ENCODE measurements at regions not wholly inside any gene's neighbourhood (a gene's known extent, or its start where the extent isn't known, plus 50 kb on each side); places are given as distances from the start of the nearest gene placed in this dataset.

GRCh38 chr11:133679896-133680295 is 147.6 kb upstream of the OPCML start:
- Histone ChIP-seq H3K4me3 (ENCODE audit: low read length) (no peak overlapping the region), H3K9me3 (ENCODE audit: low read length) (no peaks in the 10 kb centered on the region), H3K27me3 (ENCODE audit: low read length) (no peaks in the 10 kb centered on the region), H3K9ac (ENCODE audit: low read length) (no peak overlapping the region), H2AFZ (ENCODE audit: low read length) (no peak overlapping the region), H3K9me2 (replicated peaks; ENCODE audit: insufficient read depth, low read length) (no peaks in the 10 kb centered on the region), H3K79me2 (ENCODE audit: low read length) (no peaks in the 10 kb centered on the region), H4K20me1 (ENCODE audit: insufficient read depth, low read depth, low read length) (no peaks in the 10 kb centered on the region), H3K27ac (ENCODE audit: low read length) (no peak overlapping the region), H3K4me1 (ENCODE audit: low read length) (no peaks in the 10 kb centered on the region), H3K36me3 (ENCODE audit: insufficient read depth, low read length) (no peaks in the 10 kb centered on the region), H3K4me2 (ENCODE audit: low read depth, low read length, poor library complexity, severe bottlenecking) (no peak overlapping the region)
- no peak for DNase-seq

GRCh38 chr11:133678191-133678590 is 145.9 kb upstream of the OPCML start:
- Histone ChIP-seq H3K4me2 (ENCODE audit: low read depth, low read length, poor library complexity, severe bottlenecking) (no peak overlapping the region), H3K9me2 (replicated peaks; ENCODE audit: insufficient read depth, low read length) (no peaks in the 10 kb centered on the region), H3K9ac (ENCODE audit: low read length) (no peak overlapping the region), H3K4me3 (ENCODE audit: low read length) (no peak overlapping the region), H4K20me1 (ENCODE audit: insufficient read depth, low read depth, low read length) (no peaks in the 10 kb centered on the region), H3K79me2 (ENCODE audit: low read length) (no peaks in the 10 kb centered on the region), H3K4me1 (ENCODE audit: low read length) (no peaks in the 10 kb centered on the region), H3K27ac (ENCODE audit: low read length) (no peak overlapping the region), H3K36me3 (ENCODE audit: insufficient read depth, low read length) (no peaks in the 10 kb centered on the region), H3K27me3 (ENCODE audit: low read length) (no peaks in the 10 kb centered on the region), H2AFZ (ENCODE audit: low read length) (no peak overlapping the region), H3K9me3 (ENCODE audit: low read length) (no peaks in the 10 kb centered on the region)
- no peak for DNase-seq

GRCh38 chr11:133677387-133677786 is 145.1 kb upstream of the OPCML start:
- Histone ChIP-seq H3K9me2 (replicated peaks; ENCODE audit: insufficient read depth, low read length) (no peaks in the 10 kb centered on the region), H3K9ac (ENCODE audit: low read length) (no peak overlapping the region), H2AFZ (ENCODE audit: low read length) (no peak overlapping the region), H3K4me3 (ENCODE audit: low read length) (no peak overlapping the region), H4K20me1 (ENCODE audit: insufficient read depth, low read depth, low read length) (no peaks in the 10 kb centered on the region), H3K36me3 (ENCODE audit: insufficient read depth, low read length) (no peaks in the 10 kb centered on the region), H3K4me1 (ENCODE audit: low read length) (no peaks in the 10 kb centered on the region), H3K27ac (ENCODE audit: low read length) (no peak overlapping the region), H3K9me3 (ENCODE audit: low read length) (no peaks in the 10 kb centered on the region), H3K79me2 (ENCODE audit: low read length) (no peaks in the 10 kb centered on the region), H3K4me2 (ENCODE audit: low read depth, low read length, poor library complexity, severe bottlenecking) (no peak overlapping the region), H3K27me3 (ENCODE audit: low read length) (no peaks in the 10 kb centered on the region)
- DNase-seq, result no peak

- Histone ChIP-seq H3K4me1 (ENCODE audit: low read length) (no peaks in the 10 kb centered on the region), H4K20me1 (ENCODE audit: insufficient read depth, low read depth, low read length) (no peaks in the 10 kb centered on the region), H3K4me2 (ENCODE audit: low read depth, low read length, poor library complexity, severe bottlenecking) (no peak overlapping the region), H3K9me2 (replicated peaks; ENCODE audit: insufficient read depth, low read length) (no peaks in the 10 kb centered on the region), H3K79me2 (ENCODE audit: low read length) (no peaks in the 10 kb centered on the region), H3K27me3 (ENCODE audit: low read length) (no peaks in the 10 kb centered on the region), H2AFZ (ENCODE audit: low read length) (no peak overlapping the region), H3K36me3 (ENCODE audit: insufficient read depth, low read length) (no peaks in the 10 kb centered on the region), H3K9me3 (ENCODE audit: low read length) (no peaks in the 10 kb centered on the region), H3K9ac (ENCODE audit: low read length) (no peak overlapping the region), H3K4me3 (ENCODE audit: low read length) (no peak overlapping the region), H3K27ac (ENCODE audit: low read length) (no peak overlapping the region)
- DNase-seq, result no peak
These were observed 144.0 kb upstream of the OPCML start for GRCh38 chr11:133676265-133676664.

- Histone ChIP-seq H3K36me3 (ENCODE audit: insufficient read depth, low read length) (no peaks in the 10 kb centered on the region), H3K4me1 (ENCODE audit: low read length) (no peaks in the 10 kb centered on the region), H3K4me3 (ENCODE audit: low read length) (no peak overlapping the region), H3K79me2 (ENCODE audit: low read length) (no peaks in the 10 kb centered on the region), H3K9ac (ENCODE audit: low read length) (no peak overlapping the region), H3K27me3 (ENCODE audit: low read length) (no peaks in the 10 kb centered on the region), H3K27ac (ENCODE audit: low read length) (no peak overlapping the region), H3K9me3 (ENCODE audit: low read length) (no peaks in the 10 kb centered on the region), H2AFZ (ENCODE audit: low read length) (no peak overlapping the region), H3K4me2 (ENCODE audit: low read depth, low read length, poor library complexity, severe bottlenecking) (no peak overlapping the region), H4K20me1 (ENCODE audit: insufficient read depth, low read depth, low read length) (no peaks in the 10 kb centered on the region), H3K9me2 (replicated peaks; ENCODE audit: insufficient read depth, low read length) (no peaks in the 10 kb centered on the region)
- DNase-seq, result no peak
These were observed 137.2 kb upstream of the OPCML start for GRCh38 chr11:133669371-133670053.

GRCh38 chr11:133663135-133663985 is 131.1 kb upstream of the OPCML start:
- Histone ChIP-seq H3K4me1 (ENCODE audit: low read length) (no peaks in the 10 kb centered on the region), H3K9me2 (replicated peaks; ENCODE audit: insufficient read depth, low read length) (no peaks in the 10 kb centered on the region), H2AFZ (ENCODE audit: low read length) (no peak overlapping the region), H3K9me3 (ENCODE audit: low read length) (no peaks in the 10 kb centered on the region), H3K27ac (ENCODE audit: low read length) (no peak overlapping the region), H3K79me2 (ENCODE audit: low read length) (no peaks in the 10 kb centered on the region), H4K20me1 (ENCODE audit: insufficient read depth, low read depth, low read length) (no peaks in the 10 kb centered on the region), H3K27me3 (ENCODE audit: low read length) (no peaks in the 10 kb centered on the region), H3K9ac (ENCODE audit: low read length) (no peak overlapping the region), H3K36me3 (ENCODE audit: insufficient read depth, low read length) (no peaks in the 10 kb centered on the region), H3K4me3 (ENCODE audit: low read length) (no peak overlapping the region), H3K4me2 (ENCODE audit: low read depth, low read length, poor library complexity, severe bottlenecking) (no peak overlapping the region)
- no peak for DNase-seq

GRCh38 chr11:133661846-133662245 is 129.5 kb upstream of the OPCML start:
- Histone ChIP-seq H2AFZ (ENCODE audit: low read length) (no peak overlapping the region), H4K20me1 (ENCODE audit: insufficient read depth, low read depth, low read length) (no peaks in the 10 kb centered on the region), H3K36me3 (ENCODE audit: insufficient read depth, low read length) (no peaks in the 10 kb centered on the region), H3K27ac (ENCODE audit: low read length) (no peak overlapping the region), H3K9me3 (ENCODE audit: low read length) (no peaks in the 10 kb centered on the region), H3K4me1 (ENCODE audit: low read length) (no peaks in the 10 kb centered on the region), H3K9me2 (replicated peaks; ENCODE audit: insufficient read depth, low read length) (no peaks in the 10 kb centered on the region), H3K4me3 (ENCODE audit: low read length) (no peak overlapping the region), H3K27me3 (ENCODE audit: low read length) (no peaks in the 10 kb centered on the region), H3K79me2 (ENCODE audit: low read length) (no peaks in the 10 kb centered on the region), H3K4me2 (ENCODE audit: low read depth, low read length, poor library complexity, severe bottlenecking) (no peak overlapping the region), H3K9ac (ENCODE audit: low read length) (no peak overlapping the region)
- DNase-seq, result no peak

- Histone ChIP-seq H3K9ac (ENCODE audit: low read length) (no peak overlapping the region), H2AFZ (ENCODE audit: low read length) (no peak overlapping the region), H3K4me3 (ENCODE audit: low read length) (no peak overlapping the region), H3K27ac (ENCODE audit: low read length) (no peak overlapping the region), H3K27me3 (ENCODE audit: low read length) (no peaks in the 10 kb centered on the region), H3K4me2 (ENCODE audit: low read depth, low read length, poor library complexity, severe bottlenecking) (no peak overlapping the region), H3K79me2 (ENCODE audit: low read length) (no peaks in the 10 kb centered on the region), H3K4me1 (ENCODE audit: low read length) (no peaks in the 10 kb centered on the region), H3K9me3 (ENCODE audit: low read length) (no peaks in the 10 kb centered on the region), H3K36me3 (ENCODE audit: insufficient read depth, low read length) (no peaks in the 10 kb centered on the region), H3K9me2 (replicated peaks; ENCODE audit: insufficient read depth, low read length) (no peaks in the 10 kb centered on the region), H4K20me1 (ENCODE audit: insufficient read depth, low read depth, low read length) (no peaks in the 10 kb centered on the region)
- no peak for DNase-seq
These were observed 127.9 kb upstream of the OPCML start for GRCh38 chr11:133660202-133660568.

All from Karpas-422 (cell line).